ENCODE measurements at regions not wholly inside any gene's neighbourhood (a gene's known extent, or its start where the extent isn't known, plus 50 kb on each side); places are given as distances from the start of the nearest gene placed in this dataset.

DNA sequence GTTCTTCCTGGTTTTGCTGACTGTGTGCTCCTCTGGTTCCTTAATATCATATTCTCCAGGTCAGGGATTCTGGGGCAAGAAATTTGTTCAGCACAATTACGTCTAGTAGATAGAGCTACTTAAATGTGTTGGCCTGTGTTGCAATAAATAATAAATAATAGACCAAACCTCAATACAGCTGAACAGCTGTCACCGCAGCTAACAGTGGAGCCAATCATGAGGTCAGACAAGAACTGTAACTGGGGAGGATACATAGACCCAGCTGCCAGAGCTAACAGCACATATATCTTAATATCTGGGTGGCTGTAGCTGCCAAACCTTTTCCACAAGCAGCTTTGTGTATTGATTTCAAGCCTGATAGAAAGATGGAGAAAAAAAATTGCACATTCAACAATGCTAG is 1596.3 kb upstream of the PCDH20 start:
- no peak for TF ChIP-seq GATA2 (IDR thresholded peaks at IDR 0.05; ENCODE audit: insufficient read depth, insufficient read length, low read depth, low read length)
- TF ChIP-seq, protein P1, sequence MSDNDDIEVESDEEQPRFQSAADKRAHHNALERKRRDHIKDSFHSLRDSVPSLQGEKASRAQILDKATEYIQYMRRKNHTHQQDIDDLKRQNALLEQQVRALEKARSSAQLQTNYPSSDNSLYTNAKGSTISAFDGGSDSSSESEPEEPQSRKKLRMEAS (IDR thresholded peaks at IDR 0.05; ENCODE audit: insufficient read depth, insufficient read length) = no peak
- no peak for TF ChIP-seq EZH2 (IDR thresholded peaks at IDR 0.05; ENCODE audit: borderline replicate concordance, low read depth, low read length, severe bottlenecking)
- no peak for TF ChIP-seq JUN (IDR thresholded peaks at IDR 0.05; ENCODE audit: borderline replicate concordance, insufficient read depth, insufficient read length, low read depth)
- TF ChIP-seq MYC (IDR thresholded peaks at IDR 0.05; ENCODE audit: low read depth, low read length) = no peak
- no peak for TF ChIP-seq POLR2A (IDR thresholded peaks at IDR 0.05; ENCODE audit: low read depth, low read length)
- TF ChIP-seq, protein P2, sequence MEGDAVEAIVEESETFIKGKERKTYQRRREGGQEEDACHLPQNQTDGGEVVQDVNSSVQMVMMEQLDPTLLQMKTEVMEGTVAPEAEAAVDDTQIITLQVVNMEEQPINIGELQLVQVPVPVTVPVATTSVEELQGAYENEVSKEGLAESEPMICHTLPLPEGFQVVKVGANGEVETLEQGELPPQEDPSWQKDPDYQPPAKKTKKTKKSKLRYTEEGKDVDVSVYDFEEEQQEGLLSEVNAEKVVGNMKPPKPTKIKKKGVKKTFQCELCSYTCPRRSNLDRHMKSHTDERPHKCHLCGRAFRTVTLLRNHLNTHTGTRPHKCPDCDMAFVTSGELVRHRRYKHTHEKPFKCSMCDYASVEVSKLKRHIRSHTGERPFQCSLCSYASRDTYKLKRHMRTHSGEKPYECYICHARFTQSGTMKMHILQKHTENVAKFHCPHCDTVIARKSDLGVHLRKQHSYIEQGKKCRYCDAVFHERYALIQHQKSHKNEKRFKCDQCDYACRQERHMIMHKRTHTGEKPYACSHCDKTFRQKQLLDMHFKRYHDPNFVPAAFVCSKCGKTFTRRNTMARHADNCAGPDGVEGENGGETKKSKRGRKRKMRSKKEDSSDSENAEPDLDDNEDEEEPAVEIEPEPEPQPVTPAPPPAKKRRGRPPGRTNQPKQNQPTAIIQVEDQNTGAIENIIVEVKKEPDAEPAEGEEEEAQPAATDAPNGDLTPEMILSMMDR (IDR thresholded peaks at IDR 0.05; ENCODE audit: extremely low read depth in 1 of 2, insufficient read depth in 1 of 2, low read depth in 1 of 2, low read length in 2 of 2) = no peak
- no peak for TF ChIP-seq POLR2AphosphoS5 (IDR thresholded peaks at IDR 0.05; ENCODE audit: insufficient read depth, low read depth, low read length)
- TF ChIP-seq FOS (IDR thresholded peaks at IDR 0.05; ENCODE audit: borderline replicate concordance, insufficient read depth, low read length) = no peak
- POLR2A ChIA-PET = no interaction called here
- intact Hi-C loops (cut with micrococcal nuclease) (no loop called here), dilution Hi-C loops (cut with MboI; ENCODE audit: extremely low pct_ligation_motif_present, low sequenced_read_pairs) (no loop called here)
- H3K27me3 ChIP-seq (ENCODE audit: control insufficient read depth in 2 of 2, insufficient read depth in 2 of 2, low read length in 2 of 2) = no peaks in the 10 kb centered on the region
- H3K4me1 ChIP-seq (ENCODE audit: control insufficient read depth, extremely low read depth, insufficient read depth, low read length) = no peaks in the 10 kb centered on the region
- H3K27ac ChIP-seq (ENCODE audit: insufficient read depth, low read depth, low read length) = no peak overlapping the region
- no peak overlapping the region for H3K4me3 ChIP-seq (replicated peaks in 1 of 3; ENCODE audit: insufficient read depth in 1 of 3, low read depth in 1 of 3, low read length in 3 of 3)
- BruUV-seq (replicated peaks) = no TSS peak
- no peak overlapping the region for H2AFZ ChIP-seq (ENCODE audit: low read depth, low read length)
- H3K36me3 ChIP-seq (ENCODE audit: control insufficient read depth in 2 of 2, extremely low read depth in 1 of 2, insufficient read depth in 2 of 2, low read length in 2 of 2) = no peaks in the 10 kb centered on the region
- no peaks in the 10 kb centered on the region for H3K79me2 ChIP-seq (ENCODE audit: control insufficient read depth, insufficient read depth, low read length)
- no peaks in the 10 kb centered on the region for H3K9me1 ChIP-seq (replicated peaks; ENCODE audit: control insufficient read depth, extremely low read depth, insufficient read depth, low read length)
- no peak for DNase-seq (ENCODE audit: low read depth, low spot score)
- H3K9me3 ChIP-seq (replicated peaks; ENCODE audit: control insufficient read depth, insufficient read depth, low read length) = peaks cover 2% of the 10 kb centered on the region
- no peaks in the 10 kb centered on the region for H4K20me1 ChIP-seq (replicated peaks; ENCODE audit: control insufficient read depth, extremely low read depth, insufficient read depth, low read length)
- no peak for FAIRE-seq
- CTCF ChIA-PET = no interaction called here
- H3K9ac ChIP-seq (replicated peaks; ENCODE audit: extremely low read depth, insufficient read depth, low read length) = no peak overlapping the region
- no peak overlapping the region for H3K4me2 ChIP-seq (ENCODE audit: insufficient read depth, low read length)

All from endothelial cell of umbilical vein (primary cell).